H7 (cell line): ENCODE measurements at regions not wholly inside any gene's neighbourhood (a gene's known extent, or its start where the extent isn't known, plus 50 kb on each side); places are given as distances from the start of the nearest gene placed in this dataset.

Source experiments
- DNase-seq: peaks from one replicate; pipeline ENCODE4 v3.0.0; 2012
- H3K27me3 ChIP-seq: 2 replicates; pipeline ENCODE4 v1.6.0; 2011; ENCODE audit warnings: mild to moderate bottlenecking, low read length; ENCODE audit not compliant: control insufficient read depth, insufficient read depth
- H3K36me3 ChIP-seq: replicated peaks from 2 replicates; pipeline ENCODE4 v1.5.1; 2011; ENCODE audit warnings: low read length; ENCODE audit not compliant: control insufficient read depth, insufficient read depth
- H3K4me3 ChIP-seq: 2 replicates; pipeline ENCODE4 v1.5.1; 2011; ENCODE audit warnings: low read depth, mild to moderate bottlenecking, control low read depth, low read length, moderate library complexity; ENCODE audit not compliant: insufficient read depth

GRCh38 chr2:235133837-235134236 lies 182.0 kb downstream of the SH3BP4 start:
- Histone ChIP-seq H3K4me3 (no peak overlapping the region), H3K36me3 (no peaks in the 10 kb centered on the region)
- DNase-seq = no peak

GRCh38 chr2:235134420-235134819 lies 182.6 kb downstream of the SH3BP4 start:
- DNase-seq = no peak
- H3K27me3 ChIP-seq = peaks cover 7% of the 10 kb centered on the region
- H3K36me3 ChIP-seq = no peaks in the 10 kb centered on the region
- no peak overlapping the region for H3K4me3 ChIP-seq

More at GRCh38 chr2:235133837-235134236, 182.0 kb downstream of the SH3BP4 start:
- H3K27me3 ChIP-seq = peaks cover 9% of the 10 kb centered on the region

- no peak overlapping the region for H3K4me3 ChIP-seq
- H3K36me3 ChIP-seq = no peaks in the 10 kb centered on the region
- H3K27me3 ChIP-seq = peaks cover 7% of the 10 kb centered on the region
- DNase-seq = no peak
These were observed 183.6 kb downstream of the SH3BP4 start for GRCh38 chr2:235135195-235135965.

- Histone ChIP-seq H3K4me3 (no peak overlapping the region), H3K36me3 (no peaks in the 10 kb centered on the region), H3K27me3 (peaks cover 5% of the 10 kb centered on the region)
- peak; percentile 75 for DNase-seq
These were observed 184.3 kb downstream of the SH3BP4 start for GRCh38 chr2:235135990-235136561.

GRCh38 chr2:235138339-235138738 lies 186.5 kb downstream of the SH3BP4 start:
- H3K27me3 ChIP-seq = peaks cover 3% of the 10 kb centered on the region; the same call in 1 of the 2 replicates
- H3K36me3 ChIP-seq = no peaks in the 10 kb centered on the region
- DNase-seq = no peak
- H3K4me3 ChIP-seq = no peak overlapping the region

- Histone ChIP-seq H3K4me3 (no peak overlapping the region), H3K36me3 (no peaks in the 10 kb centered on the region), H3K27me3 (no peaks in the 10 kb centered on the region)
- DNase-seq = no peak
These were observed 188.4 kb downstream of the SH3BP4 start for GRCh38 chr2:235139956-235140800.

- Histone ChIP-seq H3K4me3 (no peak overlapping the region), H3K27me3 (no peaks in the 10 kb centered on the region), H3K36me3 (no peaks in the 10 kb centered on the region)
- DNase-seq = no peak
These were observed 188.9 kb downstream of the SH3BP4 start for GRCh38 chr2:235140801-235141081.

GRCh38 chr2:235141411-235142128 lies 189.8 kb downstream of the SH3BP4 start:
- Histone ChIP-seq H3K4me3 (no peak overlapping the region), H3K27me3 (no peaks in the 10 kb centered on the region), H3K36me3 (no peaks in the 10 kb centered on the region)
- DNase-seq = no peak

- no peaks in the 10 kb centered on the region for H3K36me3 ChIP-seq
- H3K4me3 ChIP-seq = no peak overlapping the region
- no peak for DNase-seq
- H3K27me3 ChIP-seq = no peaks in the 10 kb centered on the region
These were observed 190.8 kb downstream of the SH3BP4 start for GRCh38 chr2:235142601-235143000.

GRCh38 chr2:235143789-235144188 lies 192.0 kb downstream of the SH3BP4 start:
- DNase-seq = no peak
- no peaks in the 10 kb centered on the region for H3K27me3 ChIP-seq
- no peak overlapping the region for H3K4me3 ChIP-seq
- no peaks in the 10 kb centered on the region for H3K36me3 ChIP-seq

GRCh38 chr2:235144291-235144690 lies 192.5 kb downstream of the SH3BP4 start:
- Histone ChIP-seq H3K4me3 (no peak overlapping the region), H3K36me3 (no peaks in the 10 kb centered on the region), H3K27me3 (no peaks in the 10 kb centered on the region)
- DNase-seq = no peak

GRCh38 chr2:235146206-235146605 lies 194.4 kb downstream of the SH3BP4 start:
- Histone ChIP-seq H3K4me3 (no peak overlapping the region), H3K27me3 (no peaks in the 10 kb centered on the region), H3K36me3 (no peaks in the 10 kb centered on the region)
- no peak for DNase-seq

- Histone ChIP-seq H3K36me3 (no peaks in the 10 kb centered on the region), H3K27me3 (no peaks in the 10 kb centered on the region), H3K4me3 (no peak overlapping the region)
- DNase-seq = no peak
These were observed 195.2 kb downstream of the SH3BP4 start for GRCh38 chr2:235146871-235147565.
